ENCODE measurements at regions not wholly inside any gene's neighbourhood (a gene's known extent, or its start where the extent isn't known, plus 50 kb on each side); places are given as distances from the start of the nearest gene placed in this dataset.

DNA sequence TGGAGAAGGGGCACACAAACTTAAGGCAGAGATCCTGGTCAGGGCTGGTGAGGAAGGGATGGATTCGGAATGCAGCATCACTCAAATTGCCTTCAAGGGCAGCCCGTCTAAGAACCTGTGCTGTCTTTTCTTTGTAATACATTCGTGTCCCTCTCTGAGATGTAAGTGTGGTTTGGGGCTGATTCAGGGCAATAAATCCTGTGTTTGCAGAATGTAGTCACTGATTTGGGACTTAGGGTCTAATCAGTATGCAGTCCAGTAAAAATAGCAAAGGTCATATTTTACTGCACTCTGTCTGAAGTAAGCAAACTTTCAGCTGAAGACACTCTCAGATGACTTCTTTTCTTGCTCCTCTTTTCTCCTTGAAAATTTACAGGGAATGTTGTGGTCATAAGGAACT is 93.8 kb upstream of the C1QTNF9B start:
- no peak for TF ChIP-seq CTCF (IDR thresholded peaks at IDR 0.05)
- TF ChIP-seq POLR2AphosphoS5 (IDR thresholded peaks at IDR 0.05): no peak
- no peak for TF ChIP-seq POLR2A (IDR thresholded peaks at IDR 0.05; ENCODE audit: low read depth)

Data from esophagus muscularis mucosa (tissue), 3 donors.